ENCODE measurements at regions not wholly inside any gene's neighbourhood (a gene's known extent, or its start where the extent isn't known, plus 50 kb on each side); places are given as distances from the start of the nearest gene placed in this dataset.
"Not testable (repeated sequence)": the region's sequence is repeated elsewhere in the genome, so short reads cannot be mapped to it uniquely, and the experiment has no call there.

DNA sequence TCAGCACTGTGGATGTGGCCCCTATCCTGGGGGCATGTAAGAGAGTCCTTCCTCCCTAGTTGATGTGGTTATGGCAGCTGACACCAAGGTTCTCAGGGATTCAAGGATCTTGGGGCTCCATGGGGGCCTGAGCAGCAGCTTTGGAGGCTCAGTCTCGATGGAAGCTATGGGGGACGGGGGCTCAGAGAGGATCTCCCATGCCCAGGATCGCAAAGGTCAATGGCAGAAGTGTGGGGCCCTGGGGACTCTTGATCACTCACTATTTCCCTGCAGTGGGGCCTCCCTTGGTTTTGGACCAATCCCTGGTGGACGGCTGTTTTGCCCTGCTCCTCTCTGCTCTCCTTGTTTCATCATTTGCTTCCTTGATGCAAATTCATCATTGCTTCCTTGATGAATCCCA is 885.9 kb downstream of the CDH8 start:
- DNase-seq: no peak

DNA sequence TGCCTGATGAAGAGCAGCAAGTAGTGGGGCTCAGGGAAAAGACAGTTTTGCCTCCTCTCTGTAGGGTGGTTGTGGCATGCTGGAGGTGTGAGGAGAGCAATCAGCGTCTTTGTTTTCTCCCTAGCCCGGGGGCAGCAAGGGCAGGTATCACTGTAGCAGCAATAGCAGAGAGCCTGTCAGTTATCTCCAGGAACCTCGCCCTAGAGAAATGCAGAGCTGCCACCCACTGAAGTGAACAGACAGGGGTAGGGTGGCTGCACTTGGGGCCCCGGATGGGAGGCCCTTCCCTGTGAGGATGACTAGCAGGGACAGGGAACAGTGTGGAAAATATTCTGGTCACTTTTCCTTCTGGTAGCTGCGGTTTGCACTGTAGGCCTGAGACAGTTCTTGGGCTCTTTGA is 886.5 kb downstream of the CDH8 start:
- DNase-seq: no peak

DNA sequence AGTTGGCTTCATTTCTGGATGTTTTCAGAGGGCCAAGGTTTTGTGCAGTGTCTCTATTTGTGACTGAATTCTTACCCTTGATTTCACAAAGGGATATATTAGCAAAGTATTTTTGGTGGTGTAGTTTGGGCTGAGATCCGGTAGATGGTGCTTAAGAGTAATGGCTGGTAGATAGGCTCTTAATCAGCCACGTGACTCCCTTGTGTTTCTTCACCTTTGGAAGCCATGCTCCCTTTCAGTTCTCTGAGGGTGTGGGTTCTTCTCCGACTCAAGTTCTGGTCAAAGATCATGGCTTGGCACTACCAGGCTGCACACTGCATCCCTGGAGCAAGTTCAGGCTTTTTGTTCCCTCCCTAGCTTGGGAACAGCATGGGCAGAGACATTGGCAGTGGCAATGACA is 887.3 kb downstream of the CDH8 start:
- DNase-seq: no peak

DNA sequence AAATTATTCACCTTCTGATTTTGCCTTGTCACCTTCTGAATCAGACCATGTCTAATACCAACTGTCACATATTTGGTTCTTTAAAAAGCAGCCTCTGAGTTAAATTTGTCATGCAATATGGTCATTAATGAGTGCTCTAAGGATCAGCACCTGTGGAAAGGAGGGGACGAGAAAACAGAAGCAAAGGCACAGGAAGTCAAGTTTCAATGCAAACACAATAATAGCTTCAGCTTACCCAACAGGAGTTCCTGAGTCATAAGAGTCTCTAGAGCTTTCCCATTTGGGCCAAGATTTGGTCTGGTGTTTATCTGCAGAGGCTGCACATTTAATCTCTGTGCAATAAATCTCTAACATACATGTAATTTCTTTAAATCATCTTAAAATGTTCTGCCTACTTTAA is 889.8 kb downstream of the CDH8 start:
- no peak for DNase-seq

DNA sequence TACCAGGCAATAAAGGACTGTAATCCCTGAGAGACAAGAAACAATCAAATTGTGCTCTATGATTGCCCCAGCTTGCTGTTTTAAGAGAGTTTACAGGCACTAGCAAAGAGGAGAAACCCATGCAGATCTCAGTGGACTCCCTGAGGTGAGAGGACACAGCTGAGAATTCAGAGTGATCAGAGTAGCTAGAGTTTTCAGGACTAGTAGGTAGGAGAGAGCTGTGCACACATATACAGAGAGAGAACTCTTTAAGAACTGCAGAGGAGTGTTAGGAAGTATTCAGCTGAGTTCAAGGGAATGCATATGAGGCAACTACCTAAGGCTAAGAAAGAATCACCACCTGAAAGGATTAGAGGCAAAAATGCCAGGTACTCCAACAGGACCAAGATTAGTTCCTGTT is 904.8 kb downstream of the CDH8 start:
- DNase-seq: no peak

DNA sequence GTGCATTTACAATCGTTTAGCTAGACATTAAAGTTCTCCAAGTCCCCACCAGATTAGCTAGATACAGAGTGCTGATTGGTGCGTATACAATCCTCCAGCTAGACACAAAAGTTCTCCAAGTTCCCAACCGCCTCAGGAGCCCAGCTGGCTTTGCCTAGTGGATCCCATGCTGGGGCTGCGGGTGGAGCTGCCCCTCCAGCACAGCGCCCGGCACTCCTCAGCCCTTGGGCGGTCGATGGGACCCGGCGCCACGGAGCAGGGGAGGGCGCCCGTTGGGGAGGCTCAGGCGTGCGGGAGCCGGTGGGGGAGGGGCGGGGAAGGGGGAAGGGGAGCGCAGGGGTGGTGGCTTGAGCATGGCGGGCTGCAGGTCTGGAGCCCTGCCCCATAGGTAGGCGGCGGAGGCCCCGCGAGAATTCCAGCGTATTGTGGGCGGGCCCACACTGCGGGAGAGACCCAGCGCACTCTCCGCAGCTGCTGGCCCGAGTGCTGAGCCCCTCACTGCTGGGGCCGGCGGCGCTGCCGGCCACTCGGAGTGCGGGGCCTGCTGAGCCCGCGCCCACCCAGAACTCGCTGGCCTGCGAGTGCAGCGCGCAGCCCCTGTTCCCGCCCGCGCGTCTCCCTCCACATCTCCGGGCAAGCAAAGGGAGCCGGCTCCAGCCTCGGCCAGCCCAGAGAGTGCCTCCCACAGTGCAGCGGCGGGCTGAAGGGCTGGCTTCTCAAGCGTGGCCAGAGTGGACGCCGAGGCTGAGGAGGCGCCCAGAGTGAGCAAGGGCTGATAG is 907.5 kb downstream of the CDH8 start:
- DNase-seq: no peak

DNA sequence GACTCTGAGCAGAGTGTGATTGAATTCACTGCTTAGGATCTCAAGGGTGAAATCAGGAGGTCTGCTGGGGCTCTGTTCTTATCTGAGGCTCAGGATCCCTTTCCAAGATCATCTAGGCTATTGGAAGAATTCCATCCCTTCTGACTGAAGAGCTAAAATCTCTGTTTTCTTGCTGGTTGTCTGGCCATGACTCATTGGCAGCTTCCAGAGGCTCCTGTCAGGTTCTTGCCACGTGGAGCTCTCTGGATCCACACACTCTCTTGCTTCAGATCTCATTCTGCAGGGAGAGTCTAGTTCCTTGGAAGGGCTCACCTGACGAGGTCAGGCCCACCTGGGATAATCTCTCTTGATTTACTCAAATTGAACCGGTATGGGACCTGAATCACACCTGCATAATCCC is 930.7 kb downstream of the CDH8 start:
- peak; percentile 64 for DNase-seq

DNA sequence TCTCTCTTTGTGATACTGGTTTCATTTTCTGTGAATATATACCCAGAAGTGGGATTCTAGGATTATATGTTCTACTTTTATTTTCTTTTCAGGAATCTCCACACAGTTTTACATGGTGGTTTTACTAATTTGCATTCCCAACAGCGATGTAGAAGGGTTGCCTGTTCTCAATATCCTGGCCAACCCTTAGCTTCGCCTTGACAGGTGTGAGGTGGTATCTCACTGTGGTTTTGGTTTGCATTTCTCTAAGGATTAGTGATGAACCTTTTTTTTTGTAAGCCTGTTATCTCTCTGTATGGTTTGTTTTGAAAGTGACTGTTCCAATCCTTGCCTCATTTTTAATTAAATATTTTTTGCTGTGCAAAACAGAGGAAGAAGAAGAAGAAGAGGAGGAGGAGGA is 937.7 kb downstream of the CDH8 start:
- DNase-seq: no peak

DNA sequence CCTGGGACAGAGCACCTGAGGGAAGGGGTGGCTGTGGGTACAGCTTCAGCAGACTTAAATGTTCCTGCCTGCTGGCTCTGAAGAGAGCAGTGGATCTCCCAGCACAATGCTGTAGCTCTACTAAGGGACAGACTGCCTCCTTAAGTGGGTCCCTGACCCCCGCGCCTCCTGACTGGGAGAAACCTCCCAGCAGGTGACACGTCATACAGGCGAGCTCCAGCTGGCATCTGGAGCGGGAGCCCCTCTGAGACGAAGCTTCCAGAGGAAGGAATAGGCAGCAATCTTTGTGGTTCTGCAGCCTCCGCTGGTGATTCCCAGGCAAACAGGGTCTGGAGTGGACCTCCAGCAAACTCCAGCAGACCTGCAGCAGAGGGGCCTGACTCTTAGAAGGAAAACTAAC is 944.9 kb downstream of the CDH8 start:
- not testable (repeated sequence) for DNase-seq

GRCh38 chr16:61083711-61084110 is 952.5 kb downstream of the CDH8 start:
- DNase-seq: no peak

- DNase-seq: no peak
These were observed 961.9 kb downstream of the CDH8 start for GRCh38 chr16:61074324-61074723.

- no peak for DNase-seq
These were observed 978.6 kb downstream of the CDH8 start for GRCh38 chr16:61057635-61058034.

DNA sequence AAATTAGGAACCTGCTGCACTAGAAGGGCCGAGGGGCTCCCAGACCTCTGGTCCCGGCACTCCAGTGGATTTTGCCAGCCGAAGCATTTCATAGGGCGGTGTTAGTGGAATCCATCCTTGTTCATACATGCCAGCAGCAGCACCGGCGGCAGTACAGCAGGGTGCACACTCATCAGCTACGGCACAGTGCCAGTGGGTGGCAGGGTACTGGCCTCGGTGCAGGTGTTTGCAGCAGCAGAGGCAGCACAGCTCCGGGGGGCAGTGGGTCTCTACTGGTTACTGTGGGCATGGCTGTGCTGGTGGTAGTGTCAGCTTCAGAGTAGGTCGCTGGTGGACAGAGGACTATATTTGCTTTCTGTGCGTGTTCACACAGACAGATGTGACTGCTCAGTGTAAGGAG is 985.7 kb downstream of the CDH8 start:
- no peak for DNase-seq

DNA sequence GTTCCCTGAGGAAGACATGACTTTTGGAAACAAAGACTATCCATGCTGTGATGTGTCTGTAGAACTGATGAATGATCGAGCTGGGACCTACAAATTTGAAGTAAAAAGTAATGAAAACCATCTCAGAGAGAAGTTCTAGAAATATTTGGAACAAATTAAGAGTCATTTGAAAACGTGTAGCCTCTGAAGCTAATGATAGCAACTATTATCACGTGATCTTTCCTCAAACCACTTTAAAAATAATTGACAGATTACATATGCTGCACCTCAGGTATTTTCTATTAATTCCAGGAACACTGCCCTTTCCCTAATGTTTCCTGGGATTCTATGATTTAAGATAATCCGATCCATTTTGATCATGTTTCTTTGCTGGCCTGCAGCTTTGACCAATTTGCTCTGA is 990.3 kb downstream of the CDH8 start:
- no peak for DNase-seq

DNA sequence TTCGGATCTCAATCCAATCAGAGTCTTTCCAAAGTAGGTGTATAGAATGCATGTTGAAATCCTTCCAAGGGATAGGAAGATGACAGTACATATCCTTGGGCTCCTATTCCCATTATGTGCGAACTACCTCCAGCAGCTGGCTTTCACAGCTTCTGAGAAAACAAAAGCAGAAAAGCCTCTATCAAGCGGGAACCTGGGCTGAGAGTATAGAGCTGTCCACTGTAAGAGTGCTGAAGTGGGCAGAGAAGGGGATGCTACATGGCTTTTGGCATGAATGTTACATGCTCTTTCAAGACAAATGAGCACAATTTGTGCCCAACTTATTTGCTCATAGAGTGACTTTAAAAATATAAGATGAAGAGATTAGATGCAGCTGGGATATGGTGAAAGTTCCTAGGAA is 993.5 kb downstream of the CDH8 start:
- peak; percentile 59 for DNase-seq

- DNase-seq: no peak
These were observed 1005.6 kb downstream of the CDH8 start for GRCh38 chr16:61030616-61031015.

DNA sequence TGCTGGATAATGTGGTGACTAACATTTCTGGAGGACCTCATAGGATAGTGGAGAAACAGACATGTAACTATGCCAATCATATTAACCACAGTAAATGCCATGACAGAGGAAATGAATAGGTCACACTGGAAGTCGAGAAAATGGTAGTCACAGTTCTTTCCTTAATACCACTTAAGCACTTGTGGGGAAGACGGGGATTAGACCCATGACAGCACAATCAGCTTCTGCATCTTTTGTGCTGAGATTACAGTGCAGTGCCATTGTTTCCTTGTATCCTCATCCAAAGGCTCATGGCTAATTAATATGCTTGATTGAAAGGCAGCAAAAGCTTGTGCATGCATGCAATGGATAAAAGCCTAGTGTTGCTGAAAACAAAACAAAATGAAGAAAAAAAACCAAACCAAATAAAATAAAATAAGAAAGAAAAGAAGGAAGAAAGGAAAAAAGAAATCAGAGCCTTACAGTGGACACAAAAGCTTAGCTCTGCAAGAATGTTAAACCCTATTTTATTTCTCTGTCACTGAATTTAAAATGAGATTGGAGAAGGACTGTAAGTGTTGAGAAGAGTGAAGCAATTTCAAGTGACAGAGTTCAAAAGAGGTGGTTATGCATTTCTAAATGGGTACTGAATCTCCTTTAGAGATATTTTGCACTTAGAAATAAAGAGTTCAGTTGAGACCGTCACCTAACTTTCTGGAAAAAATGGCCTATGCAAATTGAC is 1011.9 kb downstream of the CDH8 start:
- DNase-seq: no peak

- no peak for DNase-seq
These were observed 1021.4 kb downstream of the CDH8 start for GRCh38 chr16:61014869-61015268.

DNA sequence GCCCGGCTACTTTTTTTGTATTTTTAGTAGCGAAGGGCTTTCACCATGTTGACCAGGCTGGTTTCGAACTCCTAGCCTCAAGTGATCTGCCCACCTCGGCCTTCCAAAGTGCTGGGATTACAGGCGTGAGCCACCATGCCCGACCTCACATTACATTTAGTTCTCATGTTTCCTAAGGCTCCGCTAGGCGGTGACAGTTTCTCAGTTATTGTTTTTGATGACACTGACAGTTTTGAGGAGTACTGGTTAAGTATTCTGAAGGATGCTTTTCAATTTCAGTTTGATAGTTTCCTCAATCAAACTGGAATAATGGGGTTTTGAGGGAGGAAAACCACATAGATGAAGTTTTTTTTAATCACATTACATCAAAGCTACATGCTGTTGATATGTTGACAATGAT is 1028.5 kb downstream of the CDH8 start:
- no peak for DNase-seq

- no peak for DNase-seq
These were observed 1030.3 kb downstream of the CDH8 start for GRCh38 chr16:61005952-61006351.

- no peak for DNase-seq
These were observed 1033.6 kb downstream of the CDH8 start for GRCh38 chr16:61002479-61003204.

GRCh38 chr16:60991886-60992285 is 1044.4 kb downstream of the CDH8 start:
- DNase-seq: no peak

GRCh38 chr16:60989592-60989991 is 1046.6 kb downstream of the CDH8 start:
- DNase-seq: no peak

GRCh38 chr16:60979119-60979518 is 1057.1 kb downstream of the CDH8 start:
- DNase-seq: no peak

Data from islet precursor cell (in vitro differentiated cells).